ENCODE measurements at regions not wholly inside any gene's neighbourhood (a gene's known extent, or its start where the extent isn't known, plus 50 kb on each side); places are given as distances from the start of the nearest gene placed in this dataset.

- TF ChIP-seq, protein P1, sequence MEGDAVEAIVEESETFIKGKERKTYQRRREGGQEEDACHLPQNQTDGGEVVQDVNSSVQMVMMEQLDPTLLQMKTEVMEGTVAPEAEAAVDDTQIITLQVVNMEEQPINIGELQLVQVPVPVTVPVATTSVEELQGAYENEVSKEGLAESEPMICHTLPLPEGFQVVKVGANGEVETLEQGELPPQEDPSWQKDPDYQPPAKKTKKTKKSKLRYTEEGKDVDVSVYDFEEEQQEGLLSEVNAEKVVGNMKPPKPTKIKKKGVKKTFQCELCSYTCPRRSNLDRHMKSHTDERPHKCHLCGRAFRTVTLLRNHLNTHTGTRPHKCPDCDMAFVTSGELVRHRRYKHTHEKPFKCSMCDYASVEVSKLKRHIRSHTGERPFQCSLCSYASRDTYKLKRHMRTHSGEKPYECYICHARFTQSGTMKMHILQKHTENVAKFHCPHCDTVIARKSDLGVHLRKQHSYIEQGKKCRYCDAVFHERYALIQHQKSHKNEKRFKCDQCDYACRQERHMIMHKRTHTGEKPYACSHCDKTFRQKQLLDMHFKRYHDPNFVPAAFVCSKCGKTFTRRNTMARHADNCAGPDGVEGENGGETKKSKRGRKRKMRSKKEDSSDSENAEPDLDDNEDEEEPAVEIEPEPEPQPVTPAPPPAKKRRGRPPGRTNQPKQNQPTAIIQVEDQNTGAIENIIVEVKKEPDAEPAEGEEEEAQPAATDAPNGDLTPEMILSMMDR (IDR thresholded peaks at IDR 0.05) = no peak
- TF ChIP-seq POLR2A (IDR thresholded peaks at IDR 0.05) = no peak
These were observed 129.6 kb upstream of the TLL1 start for GRCh38 chr4:165743422-165743821.
